ENCODE measurements at regions not wholly inside any gene's neighbourhood (a gene's known extent, or its start where the extent isn't known, plus 50 kb on each side); places are given as distances from the start of the nearest gene placed in this dataset.

- H3K36me3 Mint-ChIP-seq (ENCODE audit: low read depth, unreplicated experiment) = no peaks in the 10 kb centered on the region
- H3K4me1 Mint-ChIP-seq (ENCODE audit: low read depth, unreplicated experiment) = peaks cover 3% of the 10 kb centered on the region
- DNase-seq (ENCODE audit: low read depth) (no peak), FAIRE-seq (no peak)
- Histone ChIP-seq H3K27ac (ENCODE audit: low read depth, low read length) (no peak overlapping the region), H3K9me3 (ENCODE audit: insufficient read depth, low read depth, low read length) (no peaks in the 10 kb centered on the region), H4K20me1 (ENCODE audit: insufficient read depth, low read length) (no peaks in the 10 kb centered on the region), H3K36me3 (ENCODE audit: insufficient read depth, low read length) (no peaks in the 10 kb centered on the region), H3K79me2 (ENCODE audit: insufficient read depth, low read length) (no peaks in the 10 kb centered on the region), H2AFZ (ENCODE audit: low read depth, low read length) (no peak overlapping the region), H3K4me1 (ENCODE audit: insufficient read depth, low read length) (no peaks in the 10 kb centered on the region), H3K4me2 (ENCODE audit: low read length) (no peak overlapping the region), H3K4me3 (ENCODE audit: insufficient read depth, low read depth, low read length) (no peak overlapping the region), H3K27me3 (ENCODE audit: insufficient read depth, low read length) (no peaks in the 10 kb centered on the region), H3K9ac (ENCODE audit: low read length) (no peak overlapping the region)
- TF ChIP-seq CTCF (IDR thresholded peaks at IDR 0.05; ENCODE audit: insufficient read depth, low read depth, low read length) = no peak
- no peak for TF ChIP-seq EZH2 (IDR thresholded peaks at IDR 0.05; ENCODE audit: insufficient read depth, low read length)
- no peak overlapping the region for H3K4me3 Mint-ChIP-seq (ENCODE audit: unreplicated experiment)
- H3K9me3 Mint-ChIP-seq (ENCODE audit: unreplicated experiment) = no peaks in the 10 kb centered on the region
- H3K27me3 Mint-ChIP-seq (ENCODE audit: low read depth, unreplicated experiment) = no peaks in the 10 kb centered on the region
- H3K27ac Mint-ChIP-seq (ENCODE audit: unreplicated experiment) = no peak overlapping the region
These were observed 360.4 kb upstream of the NR5A2 start for GRCh38 chr1:199667089-199667488.

- no peaks in the 10 kb centered on the region for H3K4me1 ChIP-seq (ENCODE audit: insufficient read depth, low read length)
- TF ChIP-seq EZH2 (IDR thresholded peaks at IDR 0.05; ENCODE audit: insufficient read depth, low read length) = no peak
- no peak for TF ChIP-seq CTCF (IDR thresholded peaks at IDR 0.05; ENCODE audit: insufficient read depth, low read depth, low read length)
- H3K4me3 ChIP-seq (ENCODE audit: insufficient read depth, low read depth, low read length) = no peak overlapping the region
- no peaks in the 10 kb centered on the region for H3K36me3 ChIP-seq (ENCODE audit: insufficient read depth, low read length)
- no peak overlapping the region for H3K4me2 ChIP-seq (ENCODE audit: low read length)
- Mint-ChIP-seq H3K27ac (ENCODE audit: unreplicated experiment) (no peak overlapping the region), H3K4me1 (ENCODE audit: low read depth, unreplicated experiment) (peaks cover 3% of the 10 kb centered on the region), H3K27me3 (ENCODE audit: low read depth, unreplicated experiment) (no peaks in the 10 kb centered on the region), H3K36me3 (ENCODE audit: low read depth, unreplicated experiment) (no peaks in the 10 kb centered on the region), H3K9me3 (ENCODE audit: unreplicated experiment) (no peaks in the 10 kb centered on the region), H3K4me3 (ENCODE audit: unreplicated experiment) (no peak overlapping the region)
- no peaks in the 10 kb centered on the region for H4K20me1 ChIP-seq (ENCODE audit: insufficient read depth, low read length)
- FAIRE-seq (no peak), DNase-seq (ENCODE audit: low read depth) (no peak)
- H3K27me3 ChIP-seq (ENCODE audit: insufficient read depth, low read length) = no peaks in the 10 kb centered on the region
- no peaks in the 10 kb centered on the region for H3K9me3 ChIP-seq (ENCODE audit: insufficient read depth, low read depth, low read length)
- H3K79me2 ChIP-seq (ENCODE audit: insufficient read depth, low read length) = no peaks in the 10 kb centered on the region
- H2AFZ ChIP-seq (ENCODE audit: low read depth, low read length) = no peak overlapping the region
- H3K27ac ChIP-seq (ENCODE audit: low read depth, low read length) = no peak overlapping the region
- no peak overlapping the region for H3K9ac ChIP-seq (ENCODE audit: low read length)
These were observed 357.6 kb upstream of the NR5A2 start for GRCh38 chr1:199669916-199670315.

GRCh38 chr1:199671684-199672083 is 355.8 kb upstream of the NR5A2 start:
- H3K9me3 Mint-ChIP-seq (ENCODE audit: unreplicated experiment) = no peaks in the 10 kb centered on the region
- FAIRE-seq = no peak
- H3K9ac ChIP-seq (ENCODE audit: low read length) = no peak overlapping the region

More at GRCh38 chr1:199671684-199672083, 355.8 kb upstream of the NR5A2 start:
- no peaks in the 10 kb centered on the region for H3K4me1 ChIP-seq (ENCODE audit: insufficient read depth, low read length)
- no peak overlapping the region for H3K27ac ChIP-seq (ENCODE audit: low read depth, low read length)
- H3K36me3 ChIP-seq (ENCODE audit: insufficient read depth, low read length) = no peaks in the 10 kb centered on the region
- H3K79me2 ChIP-seq (ENCODE audit: insufficient read depth, low read length) = no peaks in the 10 kb centered on the region
- TF ChIP-seq EZH2 (IDR thresholded peaks at IDR 0.05; ENCODE audit: insufficient read depth, low read length) = no peak
- no peak for TF ChIP-seq CTCF (IDR thresholded peaks at IDR 0.05; ENCODE audit: insufficient read depth, low read depth, low read length)
- Mint-ChIP-seq H3K4me3 (ENCODE audit: unreplicated experiment) (no peak overlapping the region), H3K27me3 (ENCODE audit: low read depth, unreplicated experiment) (no peaks in the 10 kb centered on the region), H3K27ac (ENCODE audit: unreplicated experiment) (no peak overlapping the region), H3K4me1 (ENCODE audit: low read depth, unreplicated experiment) (peaks cover 5% of the 10 kb centered on the region), H3K36me3 (ENCODE audit: low read depth, unreplicated experiment) (no peaks in the 10 kb centered on the region)
- no peak overlapping the region for H3K4me2 ChIP-seq (ENCODE audit: low read length)
- no peak overlapping the region for H3K4me3 ChIP-seq (ENCODE audit: insufficient read depth, low read depth, low read length)
- H3K27me3 ChIP-seq (ENCODE audit: insufficient read depth, low read length) = no peaks in the 10 kb centered on the region
- H2AFZ ChIP-seq (ENCODE audit: low read depth, low read length) = no peak overlapping the region
- no peaks in the 10 kb centered on the region for H4K20me1 ChIP-seq (ENCODE audit: insufficient read depth, low read length)
- H3K9me3 ChIP-seq (ENCODE audit: insufficient read depth, low read depth, low read length) = no peaks in the 10 kb centered on the region
- DNase-seq (ENCODE audit: low read depth) = no peak

Measured in astrocyte (in vitro differentiated cells and primary cell).